DND-41 (cell line): ENCODE measurements at regions not wholly inside any gene's neighbourhood (a gene's known extent, or its start where the extent isn't known, plus 50 kb on each side); places are given as distances from the start of the nearest gene placed in this dataset.

Experiments
- ATAC-seq: fragments of 200-7000 bp; cut with Tn5 transposase; 3 replicates; pipeline ENCODE4 v1.9.1; 2021; ENCODE audit warnings: low read depth; ENCODE audit not compliant: insufficient read depth
- DNase-seq: peaks from one replicate; pipeline ENCODE4 v3.0.0-alpha.2; 2020
- H2AFZ ChIP-seq: 2 replicates; pipeline ENCODE4 v1.6.0; 2012; ENCODE audit warnings: low read depth, low read length
- H3K27ac ChIP-seq: 2 replicates; pipeline ENCODE4 v1.5.1; 2012; ENCODE audit warnings: low read length, inconsistent platforms
- H3K27me3 ChIP-seq: fragments of 200-600 bp; sonication (generic); 2 replicates; pipeline ENCODE4 v1.6.0; 2012; ENCODE audit warnings: low read length, mild to moderate bottlenecking, inconsistent platforms; ENCODE audit not compliant: insufficient read depth, poor library complexity
- H3K36me3 ChIP-seq: 2 replicates; pipeline ENCODE4 v1.5.1; 2012; ENCODE audit warnings: low read length, inconsistent platforms; ENCODE audit not compliant: insufficient read depth
- H3K4me1 ChIP-seq: 2 replicates; pipeline ENCODE4 v1.5.1; 2012; ENCODE audit warnings: mild to moderate bottlenecking, low read length; ENCODE audit not compliant: insufficient read depth
- H3K4me2 ChIP-seq: 2 replicates; pipeline ENCODE4 v1.6.0; 2012; ENCODE audit warnings: mild to moderate bottlenecking, moderate library complexity, low read length, inconsistent platforms; ENCODE audit not compliant: insufficient read depth
- H3K4me3 ChIP-seq, 2 experiments: fragments of 200-600 bp in 1 of 2; shearing (Covaris generic) in 1 of 2; 2 replicates each; pipeline ENCODE4 v1.5.1; 2012 to 2016; ENCODE audit warnings: inconsistent platforms in 2 of 2, low read length in 2 of 2, mild to moderate bottlenecking in 2 of 2, low read depth in 1 of 2, moderate library complexity in 1 of 2
- H3K79me2 ChIP-seq: 2 replicates; pipeline ENCODE4 v1.6.0; 2012; ENCODE audit warnings: low read length, inconsistent platforms; ENCODE audit not compliant: insufficient read depth
- H3K9ac ChIP-seq: 2 replicates; pipeline ENCODE4 v1.6.0; 2012; ENCODE audit warnings: low read depth, mild to moderate bottlenecking, inconsistent platforms, low read length, moderate library complexity
- H3K9me3 ChIP-seq: 2 replicates; pipeline ENCODE4 v1.5.1; 2012; ENCODE audit warnings: low read length, moderate library complexity, mild to moderate bottlenecking, inconsistent platforms; ENCODE audit not compliant: insufficient read depth, severe bottlenecking
- H4K20me1 ChIP-seq: 2 replicates; pipeline ENCODE4 v1.6.0; 2012; ENCODE audit warnings: low read length; ENCODE audit not compliant: insufficient read depth
- CTCF ChIP-seq: IDR thresholded peaks from 2 replicates; pipeline ENCODE4 v1.5.1; 2012; ENCODE audit warnings: borderline replicate concordance, low read length, moderate library complexity, mild to moderate bottlenecking; ENCODE audit not compliant: poor library complexity, severe bottlenecking; ENCODE audit errors: extremely low read depth
- EZH2 ChIP-seq: IDR thresholded peaks from 3 replicates; pipeline ENCODE4 v1.6.1; 2012; ENCODE audit warnings: borderline replicate concordance, low read depth, mild to moderate bottlenecking, moderate library complexity, low read length, inconsistent platforms; ENCODE audit not compliant: severe bottlenecking

GRCh38 chr2:49480520-49480919 is 326.2 kb upstream of the FSHR start:
- no peak for TF ChIP-seq CTCF
- TF ChIP-seq EZH2 = no peak
- H3K9ac ChIP-seq = no peak overlapping the region
- no peaks in the 10 kb centered on the region for H3K79me2 ChIP-seq
- ATAC-seq (no peak), DNase-seq (no peak)
- no peak overlapping the region for H3K27ac ChIP-seq
- no peak overlapping the region for H3K4me3 ChIP-seq
- H3K4me1 ChIP-seq = no peaks in the 10 kb centered on the region
- no peaks in the 10 kb centered on the region for H4K20me1 ChIP-seq
- H3K36me3 ChIP-seq = no peaks in the 10 kb centered on the region
- H3K4me2 ChIP-seq = no peak overlapping the region
- H3K9me3 ChIP-seq = no peaks in the 10 kb centered on the region
- H3K27me3 ChIP-seq = no peaks in the 10 kb centered on the region
- H2AFZ ChIP-seq = no peak overlapping the region

- Histone ChIP-seq H3K4me3 (no peak overlapping the region), H3K9me3 (no peaks in the 10 kb centered on the region), H3K79me2 (no peaks in the 10 kb centered on the region), H3K36me3 (no peaks in the 10 kb centered on the region), H2AFZ (no peak overlapping the region), H4K20me1 (no peaks in the 10 kb centered on the region), H3K4me2 (no peak overlapping the region), H3K27ac (no peak overlapping the region), H3K9ac (no peak overlapping the region), H3K27me3 (no peaks in the 10 kb centered on the region), H3K4me1 (no peaks in the 10 kb centered on the region)
- no peak for DNase-seq
- ATAC-seq = no peak
- TF ChIP-seq EZH2 (no peak), CTCF (no peak)
These were observed 311.0 kb upstream of the FSHR start for GRCh38 chr2:49465157-49465831.

- TF ChIP-seq EZH2 = no peak
- no peak for TF ChIP-seq CTCF
- Histone ChIP-seq H3K4me3 (no peak overlapping the region), H3K27me3 (no peaks in the 10 kb centered on the region), H3K27ac (no peak overlapping the region), H2AFZ (no peak overlapping the region), H3K79me2 (no peaks in the 10 kb centered on the region), H3K9me3 (no peaks in the 10 kb centered on the region), H3K36me3 (no peaks in the 10 kb centered on the region), H4K20me1 (no peaks in the 10 kb centered on the region), H3K4me1 (no peaks in the 10 kb centered on the region), H3K4me2 (no peak overlapping the region), H3K9ac (no peak overlapping the region)
- ATAC-seq (no peak), DNase-seq (no peak)
These were observed 305.1 kb upstream of the FSHR start for GRCh38 chr2:49459314-49459993.
